ENCODE measurements at regions not wholly inside any gene's neighbourhood (a gene's known extent, or its start where the extent isn't known, plus 50 kb on each side); places are given as distances from the start of the nearest gene placed in this dataset.

DNA sequence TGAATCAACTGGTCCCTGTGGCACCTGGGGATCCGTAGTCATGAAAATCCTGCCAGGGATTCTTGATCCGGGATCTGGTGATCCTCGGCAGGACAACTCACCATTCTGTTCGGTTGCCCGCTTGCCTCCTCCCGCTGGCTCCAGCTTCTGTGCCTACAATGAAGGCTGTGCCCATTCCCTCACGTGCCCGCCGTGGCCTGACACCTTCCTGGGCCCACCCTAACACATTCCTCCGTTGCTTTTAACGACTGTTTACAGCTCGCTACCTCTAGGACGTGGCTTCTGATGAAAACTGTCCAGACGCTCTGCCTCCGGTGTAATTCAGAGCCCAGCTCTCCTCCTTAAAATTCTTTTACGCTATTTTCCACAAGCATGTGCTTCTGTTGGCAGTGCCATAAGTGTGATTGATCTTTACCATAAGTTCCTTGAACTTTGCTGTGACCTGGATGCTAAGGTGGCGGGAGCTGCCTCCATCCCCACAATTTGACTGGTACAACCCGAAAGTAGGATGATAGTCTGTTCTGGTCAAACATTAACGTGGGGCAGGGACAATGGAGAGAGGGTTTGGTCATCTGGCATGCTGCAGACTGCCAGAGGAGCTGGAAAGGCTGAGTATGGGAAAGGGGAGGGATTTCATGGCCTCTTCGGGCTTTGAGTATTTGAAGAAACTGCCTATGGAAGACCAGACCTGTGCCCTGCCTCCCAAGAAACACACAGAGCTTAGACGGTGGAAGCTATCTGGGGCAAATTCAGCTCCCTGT lies 206.8 kb upstream of the TNP1 start:
- Histone ChIP-seq H3K4me1 (no peaks in the 10 kb centered on the region), H3K9me3 (no peaks in the 10 kb centered on the region), H3K4me3 (no peak overlapping the region), H3K27me3 (no peaks in the 10 kb centered on the region), H3K27ac (no peak overlapping the region), H3K36me3 (ENCODE audit: low read depth, missing control alignments) (no peaks in the 10 kb centered on the region)
- DNase-seq = no peak
- intact Hi-C loops (cut with DNase I; ENCODE audit: low total_unique reads) = no loop called here
- WGBS, 2 donors = 94 to 95% methylated on average over 21 of the region's 21 CpGs
- TF ChIP-seq, protein P1, sequence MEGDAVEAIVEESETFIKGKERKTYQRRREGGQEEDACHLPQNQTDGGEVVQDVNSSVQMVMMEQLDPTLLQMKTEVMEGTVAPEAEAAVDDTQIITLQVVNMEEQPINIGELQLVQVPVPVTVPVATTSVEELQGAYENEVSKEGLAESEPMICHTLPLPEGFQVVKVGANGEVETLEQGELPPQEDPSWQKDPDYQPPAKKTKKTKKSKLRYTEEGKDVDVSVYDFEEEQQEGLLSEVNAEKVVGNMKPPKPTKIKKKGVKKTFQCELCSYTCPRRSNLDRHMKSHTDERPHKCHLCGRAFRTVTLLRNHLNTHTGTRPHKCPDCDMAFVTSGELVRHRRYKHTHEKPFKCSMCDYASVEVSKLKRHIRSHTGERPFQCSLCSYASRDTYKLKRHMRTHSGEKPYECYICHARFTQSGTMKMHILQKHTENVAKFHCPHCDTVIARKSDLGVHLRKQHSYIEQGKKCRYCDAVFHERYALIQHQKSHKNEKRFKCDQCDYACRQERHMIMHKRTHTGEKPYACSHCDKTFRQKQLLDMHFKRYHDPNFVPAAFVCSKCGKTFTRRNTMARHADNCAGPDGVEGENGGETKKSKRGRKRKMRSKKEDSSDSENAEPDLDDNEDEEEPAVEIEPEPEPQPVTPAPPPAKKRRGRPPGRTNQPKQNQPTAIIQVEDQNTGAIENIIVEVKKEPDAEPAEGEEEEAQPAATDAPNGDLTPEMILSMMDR (IDR thresholded peaks at IDR 0.05) = no peak
- TF ChIP-seq POLR2A (IDR thresholded peaks at IDR 0.05) = no peak

DNA sequence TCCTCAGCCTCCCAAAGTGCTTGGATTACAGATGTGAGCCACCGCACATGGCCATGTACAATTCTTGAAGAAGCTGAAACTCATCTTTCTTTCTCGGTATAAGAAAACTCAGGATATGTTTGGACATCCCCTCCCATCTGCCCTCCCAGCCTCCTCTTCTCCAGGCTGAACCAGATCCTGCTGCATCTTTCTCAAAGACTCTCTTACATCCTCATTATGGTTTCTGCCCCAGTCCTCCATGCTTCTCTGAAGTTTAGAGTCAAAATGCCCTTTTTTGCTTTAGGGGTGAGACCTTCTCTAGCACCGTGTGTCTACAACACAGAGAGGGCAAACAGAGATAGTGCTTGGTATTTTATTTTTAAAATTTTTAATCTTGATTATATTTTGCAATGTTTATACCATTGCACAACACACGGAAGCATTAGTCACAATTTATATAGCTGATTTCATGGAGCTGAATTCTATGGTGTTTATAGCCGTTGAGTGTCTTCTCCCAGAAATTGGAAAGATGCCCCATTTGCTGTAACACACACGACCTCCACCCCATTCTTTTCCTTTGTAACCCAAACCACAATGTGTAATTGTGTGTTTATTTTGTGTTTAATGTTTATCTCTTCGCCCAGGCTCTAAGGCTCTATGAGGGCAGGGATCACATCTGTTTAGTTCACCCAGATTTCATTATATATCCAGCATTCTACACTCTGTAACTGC lies 206.0 kb upstream of the TNP1 start:
- 88 to 94% methylated on average over 7 of the region's 7 CpGs for WGBS, 2 donors
- Histone ChIP-seq H3K4me3 (no peak overlapping the region), H3K36me3 (ENCODE audit: low read depth, missing control alignments) (no peaks in the 10 kb centered on the region), H3K4me1 (no peaks in the 10 kb centered on the region), H3K27me3 (no peaks in the 10 kb centered on the region), H3K9me3 (no peaks in the 10 kb centered on the region), H3K27ac (no peak overlapping the region)
- no peak for DNase-seq
- intact Hi-C loops (cut with DNase I; ENCODE audit: low total_unique reads) = no loop called here
- TF ChIP-seq, protein P1 (IDR thresholded peaks at IDR 0.05) = no peak

DNA sequence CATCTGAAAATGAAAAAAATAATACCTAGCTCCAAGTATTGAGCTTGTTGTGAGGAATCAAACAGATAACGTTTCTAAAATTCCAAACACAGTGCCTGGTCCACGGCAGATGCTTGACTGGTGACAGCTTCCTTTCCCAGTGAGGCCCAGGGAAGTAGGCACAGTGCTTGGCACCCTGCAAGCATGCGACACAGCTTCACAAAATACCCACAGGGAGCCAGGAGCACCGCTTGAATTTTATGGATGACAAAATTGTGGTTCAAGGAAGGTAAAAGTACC lies 205.1 kb upstream of the TNP1 start:
- DNase-seq = no peak
- TF ChIP-seq POLR2A (IDR thresholded peaks at IDR 0.05) = no peak
- TF ChIP-seq, protein P1 (IDR thresholded peaks at IDR 0.05) = no peak
- Histone ChIP-seq H3K4me3 (no peak overlapping the region), H3K9me3 (no peaks in the 10 kb centered on the region), H3K36me3 (ENCODE audit: low read depth, missing control alignments) (no peaks in the 10 kb centered on the region), H3K27ac (no peak overlapping the region), H3K27me3 (no peaks in the 10 kb centered on the region), H3K4me1 (no peaks in the 10 kb centered on the region)
- intact Hi-C loops (cut with DNase I; ENCODE audit: low total_unique reads) = no loop called here
- 79% methylated on average over 4 of the region's 4 CpGs for WGBS, 2 donors

DNA sequence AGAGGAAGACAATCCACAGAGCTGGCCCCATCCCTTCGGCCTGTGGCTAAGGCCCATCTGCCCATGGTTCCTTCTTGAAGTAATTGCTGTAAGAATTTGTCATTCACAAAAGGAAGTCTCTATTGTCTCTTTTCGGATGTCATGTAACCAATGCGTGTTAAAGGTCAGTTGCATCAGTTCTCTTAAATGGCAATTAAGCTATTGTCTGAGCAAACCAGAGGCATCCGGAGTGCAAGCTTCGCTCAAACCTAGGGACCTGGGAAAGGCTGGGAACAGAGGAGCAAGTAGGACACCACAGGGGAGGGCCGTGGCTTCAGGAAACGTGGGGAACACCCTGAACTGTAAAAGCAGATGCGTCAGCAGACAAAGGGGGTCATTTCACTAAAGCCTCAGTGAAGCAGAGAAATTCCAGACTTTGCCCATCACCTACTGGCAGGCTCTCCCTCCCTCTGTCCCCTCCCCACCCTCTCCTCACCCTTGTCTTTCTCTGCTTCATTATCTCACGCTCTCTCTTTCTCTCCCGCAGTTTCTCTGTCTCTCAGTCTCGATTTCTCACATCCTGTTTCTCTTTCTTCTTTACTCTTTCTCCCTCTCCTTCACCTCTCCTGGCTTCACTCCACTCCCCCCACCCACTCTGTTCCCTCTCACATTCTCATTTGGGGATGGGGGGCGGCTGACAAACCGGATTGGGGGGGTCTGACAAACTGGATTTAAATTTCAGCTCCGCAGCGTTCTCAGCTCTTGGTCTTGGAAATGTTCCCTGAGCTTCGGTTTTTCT lies 204.6 kb upstream of the TNP1 start:
- 59 to 66% methylated on average over 16 of the region's 16 CpGs for WGBS, 2 donors

More for the DNA sequence above, 204.6 kb upstream of the TNP1 start:
- Histone ChIP-seq H3K27ac (no peak overlapping the region), H3K4me3 (no peak overlapping the region), H3K27me3 (no peaks in the 10 kb centered on the region), H3K9me3 (no peaks in the 10 kb centered on the region), H3K36me3 (ENCODE audit: low read depth, missing control alignments) (no peaks in the 10 kb centered on the region), H3K4me1 (no peaks in the 10 kb centered on the region)
- intact Hi-C loops (cut with DNase I; ENCODE audit: low total_unique reads) = no loop called here
- TF ChIP-seq POLR2A (IDR thresholded peaks at IDR 0.05) = no peak
- TF ChIP-seq, protein P1 (IDR thresholded peaks at IDR 0.05) = no peak
- peak; percentile 32 for DNase-seq

Measured in testis (tissue), 2 donors.